Stimulated activated CD4-positive, alpha-beta T cell treated with anti-CD3 and anti-CD28 coated beads, Interleukin-4, amount 100 ng/mL, for 24 hours (primary cell): ENCODE measurements at regions not wholly inside any gene's neighbourhood (a gene's known extent, or its start where the extent isn't known, plus 50 kb on each side); places are given as distances from the start of the nearest gene placed in this dataset.
A peak's percentile ranks its signal among the peaks of the same experiment; 100 is the strongest.
"Not testable (repeated sequence)": the region's sequence is repeated elsewhere in the genome, so short reads cannot be mapped to it uniquely, and the experiment has no call there.

ENCODE experiments used
- DNase-seq: peaks from one replicate; pipeline ENCODE4 v3.0.0-alpha.2; 2020

- DNase-seq, result no peak
These were observed 380.8 kb upstream of the RGS6 start for GRCh38 chr14:71551291-71551950.

- DNase-seq, result no peak
These were observed 379.4 kb upstream of the RGS6 start for GRCh38 chr14:71552809-71553208.

GRCh38 chr14:71553779-71554178 is 378.4 kb upstream of the RGS6 start:
- DNase-seq, result no peak

GRCh38 chr14:71554323-71554722 is 377.9 kb upstream of the RGS6 start:
- peak; percentile 34 for DNase-seq

- DNase-seq, result peak; percentile 45
These were observed 377.1 kb upstream of the RGS6 start for GRCh38 chr14:71554959-71555612.

- DNase-seq, result peak; percentile 81
These were observed 376.3 kb upstream of the RGS6 start for GRCh38 chr14:71555654-71556559.

- DNase-seq, result no peak
These were observed 375.5 kb upstream of the RGS6 start for GRCh38 chr14:71556730-71557129.

GRCh38 chr14:71557351-71557750 is 374.9 kb upstream of the RGS6 start:
- DNase-seq, result no peak

GRCh38 chr14:71558943-71559342 is 373.3 kb upstream of the RGS6 start:
- DNase-seq, result not testable (repeated sequence)

- no peak for DNase-seq
These were observed 371.5 kb upstream of the RGS6 start for GRCh38 chr14:71560751-71561150.

GRCh38 chr14:71563492-71564153 is 368.6 kb upstream of the RGS6 start:
- DNase-seq, result no peak

GRCh38 chr14:71566276-71566675 is 366.0 kb upstream of the RGS6 start:
- no peak for DNase-seq

- DNase-seq, result not testable (repeated sequence)
These were observed 364.6 kb upstream of the RGS6 start for GRCh38 chr14:71567499-71568133.

GRCh38 chr14:71574976-71575375 is 357.3 kb upstream of the RGS6 start:
- no peak for DNase-seq

GRCh38 chr14:71576472-71576871 is 355.8 kb upstream of the RGS6 start:
- DNase-seq, result no peak

GRCh38 chr14:71579331-71579730 is 352.9 kb upstream of the RGS6 start:
- DNase-seq, result no peak

- no peak for DNase-seq
These were observed 349.5 kb upstream of the RGS6 start for GRCh38 chr14:71582705-71583104.

- no peak for DNase-seq
These were observed 349.0 kb upstream of the RGS6 start for GRCh38 chr14:71583194-71583593.

- DNase-seq, result no peak
These were observed 348.5 kb upstream of the RGS6 start for GRCh38 chr14:71583705-71584104.

GRCh38 chr14:71585361-71585760 is 346.9 kb upstream of the RGS6 start:
- DNase-seq, result no peak

- DNase-seq, result no peak
These were observed 345.9 kb upstream of the RGS6 start for GRCh38 chr14:71586131-71586897.

GRCh38 chr14:71588028-71588427 is 344.2 kb upstream of the RGS6 start:
- DNase-seq, result no peak
